ENCODE measurements at regions not wholly inside any gene's neighbourhood (a gene's known extent, or its start where the extent isn't known, plus 50 kb on each side); places are given as distances from the start of the nearest gene placed in this dataset.

DNA sequence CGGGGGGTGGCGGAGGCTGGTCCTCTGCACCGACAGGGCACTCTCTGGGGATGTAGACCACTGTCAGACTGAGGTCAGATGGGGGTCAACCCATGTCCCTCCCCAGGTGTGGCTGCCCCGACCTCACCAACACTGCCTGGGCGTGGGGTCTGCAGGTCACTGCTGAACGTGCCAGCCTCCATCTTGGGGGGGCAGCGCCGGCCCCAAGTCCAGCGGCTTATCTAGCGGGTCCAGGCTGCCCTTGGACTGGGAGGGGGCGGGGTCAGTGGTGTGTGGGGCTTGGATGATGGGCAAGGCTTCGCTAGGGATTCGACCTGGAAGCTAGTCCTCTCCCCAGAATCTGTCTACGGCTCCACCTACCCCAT lies 178.2 kb downstream of the IGLL1 start:
- no peaks in the 10 kb centered on the region for H3K36me3 ChIP-seq (ENCODE audit: control insufficient read depth, insufficient read depth, low read length)
- H3K27me3 ChIP-seq (ENCODE audit: control insufficient read depth, insufficient read depth, low read length), result no peaks in the 10 kb centered on the region
- TF ChIP-seq, protein P1, sequence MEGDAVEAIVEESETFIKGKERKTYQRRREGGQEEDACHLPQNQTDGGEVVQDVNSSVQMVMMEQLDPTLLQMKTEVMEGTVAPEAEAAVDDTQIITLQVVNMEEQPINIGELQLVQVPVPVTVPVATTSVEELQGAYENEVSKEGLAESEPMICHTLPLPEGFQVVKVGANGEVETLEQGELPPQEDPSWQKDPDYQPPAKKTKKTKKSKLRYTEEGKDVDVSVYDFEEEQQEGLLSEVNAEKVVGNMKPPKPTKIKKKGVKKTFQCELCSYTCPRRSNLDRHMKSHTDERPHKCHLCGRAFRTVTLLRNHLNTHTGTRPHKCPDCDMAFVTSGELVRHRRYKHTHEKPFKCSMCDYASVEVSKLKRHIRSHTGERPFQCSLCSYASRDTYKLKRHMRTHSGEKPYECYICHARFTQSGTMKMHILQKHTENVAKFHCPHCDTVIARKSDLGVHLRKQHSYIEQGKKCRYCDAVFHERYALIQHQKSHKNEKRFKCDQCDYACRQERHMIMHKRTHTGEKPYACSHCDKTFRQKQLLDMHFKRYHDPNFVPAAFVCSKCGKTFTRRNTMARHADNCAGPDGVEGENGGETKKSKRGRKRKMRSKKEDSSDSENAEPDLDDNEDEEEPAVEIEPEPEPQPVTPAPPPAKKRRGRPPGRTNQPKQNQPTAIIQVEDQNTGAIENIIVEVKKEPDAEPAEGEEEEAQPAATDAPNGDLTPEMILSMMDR (IDR thresholded peaks at IDR 0.05; ENCODE audit: insufficient read depth, low read length, poor library complexity, severe bottlenecking), result no peak
- DNase-seq (ENCODE audit: low read depth), result no peak
- H3K4me3 ChIP-seq (ENCODE audit: low read depth, low read length), result peak overlapping the region; percentile 35

DNA sequence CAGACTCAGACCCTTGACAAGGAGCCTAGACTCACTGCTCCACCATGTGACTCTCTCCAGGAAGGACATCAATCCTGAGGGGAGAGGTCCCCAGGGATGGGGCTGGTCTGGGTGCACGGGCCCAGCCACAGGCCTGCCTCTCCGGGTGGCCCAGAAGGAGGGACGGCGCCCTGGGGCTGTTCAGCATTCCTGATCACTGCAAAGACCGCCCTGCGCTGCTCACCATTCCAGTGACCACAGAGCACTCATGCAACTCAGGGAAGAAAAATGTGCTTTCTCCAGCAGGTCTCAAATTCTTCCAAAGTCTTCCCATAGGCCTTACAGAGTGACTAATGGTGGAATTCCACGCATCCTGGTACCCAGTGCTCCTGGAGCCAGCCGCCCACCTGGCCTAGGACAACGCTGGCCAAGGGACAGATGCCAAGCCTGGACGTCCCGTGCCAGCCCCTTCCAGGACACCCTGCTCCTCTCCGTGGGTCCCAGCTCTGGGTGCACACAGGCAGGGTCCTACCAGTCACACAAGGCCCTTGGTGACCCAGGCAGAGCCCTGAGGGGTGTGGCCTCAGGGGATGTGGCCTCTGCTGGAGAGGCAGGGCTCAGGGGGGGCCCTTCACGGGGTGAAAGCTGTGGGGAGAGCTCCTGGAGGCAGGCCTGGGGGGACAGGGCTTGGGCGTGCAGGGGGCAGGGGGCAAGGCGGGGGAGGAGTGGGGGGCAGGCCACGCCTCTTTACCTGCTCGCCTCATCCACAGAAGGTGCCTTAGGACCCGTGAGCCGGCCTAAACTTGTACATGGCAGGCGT lies 178.8 kb downstream of the IGLL1 start:
- Histone ChIP-seq H3K4me3 (ENCODE audit: low read depth, low read length) (peak overlapping the region; percentile 35), H3K36me3 (ENCODE audit: control insufficient read depth, insufficient read depth, low read length) (no peaks in the 10 kb centered on the region)
- DNase-seq (ENCODE audit: low read depth), result peak; percentile 56

DNA sequence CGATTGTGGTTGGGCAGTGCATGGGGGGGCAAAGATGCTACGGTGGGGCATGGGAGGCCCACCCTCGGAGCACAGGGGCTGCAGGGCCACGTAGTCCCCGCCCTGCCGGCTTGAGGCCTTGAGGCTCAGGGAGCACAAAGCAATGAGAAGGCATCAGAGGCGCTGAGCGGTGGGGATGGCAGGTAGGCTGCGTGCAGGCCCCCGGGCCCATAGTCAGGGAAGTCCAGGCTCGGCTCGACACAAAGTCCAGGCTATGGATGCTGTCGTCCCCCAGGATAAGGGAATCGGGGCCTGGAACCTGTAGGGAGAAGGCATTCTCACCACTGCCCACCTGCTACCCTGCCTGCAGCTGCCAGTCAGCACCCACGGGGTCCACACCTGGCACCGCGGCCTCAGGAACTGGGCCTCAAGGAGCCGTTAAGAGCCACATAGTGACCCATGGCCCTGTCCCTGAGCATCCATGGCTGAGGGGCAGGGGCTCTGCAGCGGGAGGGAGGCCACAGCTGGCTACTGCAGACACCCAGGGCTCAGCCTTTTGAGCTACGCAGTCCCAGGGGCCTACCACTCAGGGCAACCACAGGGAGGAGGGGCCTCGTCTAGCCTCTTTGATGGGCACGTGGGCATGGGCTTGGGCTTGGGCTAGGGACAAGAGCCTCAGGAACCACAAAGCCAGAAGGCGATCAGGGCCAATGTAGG lies 179.7 kb downstream of the IGLL1 start:
- H3K27me3 ChIP-seq (ENCODE audit: control insufficient read depth, insufficient read depth, low read length), result no peaks in the 10 kb centered on the region
- TF ChIP-seq, protein P1 (IDR thresholded peaks at IDR 0.05; ENCODE audit: insufficient read depth, low read length, poor library complexity, severe bottlenecking), result no peak

More for the DNA sequence above, 178.8 kb downstream of the IGLL1 start:
- TF ChIP-seq, protein P1 (IDR thresholded peaks at IDR 0.05; ENCODE audit: insufficient read depth, low read length, poor library complexity, severe bottlenecking), result no peak
- no peaks in the 10 kb centered on the region for H3K27me3 ChIP-seq (ENCODE audit: control insufficient read depth, insufficient read depth, low read length)

DNA sequence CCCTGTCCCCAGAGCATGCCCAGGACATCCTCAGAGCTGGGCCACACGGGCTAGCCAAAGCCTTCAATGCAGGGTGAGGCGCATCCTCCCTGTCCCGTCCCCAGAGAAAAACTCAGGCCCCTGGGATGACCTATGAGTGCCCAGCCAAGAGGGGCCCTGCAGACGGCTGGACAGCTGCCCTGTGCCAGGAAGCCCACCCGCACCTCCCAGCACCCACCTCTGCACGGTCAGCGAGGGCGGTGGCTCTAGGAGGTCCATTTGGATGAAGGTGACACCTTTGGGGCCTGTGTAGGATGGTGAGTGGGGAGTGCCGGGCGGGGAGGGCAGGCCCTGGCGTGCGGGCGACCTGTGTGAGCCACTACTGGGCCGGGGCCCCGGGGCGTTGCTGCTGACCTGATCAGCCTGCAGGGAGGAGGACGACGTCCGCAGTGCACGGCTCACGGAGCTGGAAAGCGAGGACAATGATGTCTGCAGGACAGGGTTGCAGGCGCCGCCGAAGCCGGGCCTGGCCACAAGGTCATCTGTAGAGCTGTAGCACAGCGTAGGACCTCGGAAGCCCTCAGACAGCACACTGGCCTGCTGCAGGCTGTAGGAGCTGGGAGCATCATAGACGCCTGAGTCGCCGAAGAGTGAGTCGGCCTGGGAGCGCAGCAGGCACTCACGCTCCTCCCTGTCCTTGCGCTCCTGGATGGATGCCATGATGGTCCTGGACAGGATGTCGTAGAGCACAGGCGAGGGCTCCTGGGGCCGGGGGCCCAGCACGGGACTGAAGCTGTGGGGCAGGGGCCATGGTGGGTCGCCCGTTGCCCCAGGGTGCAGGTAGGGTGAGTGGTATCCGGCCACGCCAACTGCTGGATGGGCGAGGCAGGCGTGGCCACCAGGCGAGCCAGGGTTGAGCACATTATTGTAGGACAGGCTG lies 180.5 kb downstream of the IGLL1 start:
- no peaks in the 10 kb centered on the region for H3K27me3 ChIP-seq (ENCODE audit: control insufficient read depth, insufficient read depth, low read length)
- H3K36me3 ChIP-seq (ENCODE audit: control insufficient read depth, insufficient read depth, low read length), result no peaks in the 10 kb centered on the region
- TF ChIP-seq, protein P1 (IDR thresholded peaks at IDR 0.05; ENCODE audit: insufficient read depth, low read length, poor library complexity, severe bottlenecking), result no peak
- DNase-seq (ENCODE audit: low read depth), result no peak
- H3K4me3 ChIP-seq (ENCODE audit: low read depth, low read length), result no peak overlapping the region

More for the DNA sequence above, 179.7 kb downstream of the IGLL1 start:
- Histone ChIP-seq H3K4me3 (ENCODE audit: low read depth, low read length) (no peak overlapping the region), H3K36me3 (ENCODE audit: control insufficient read depth, insufficient read depth, low read length) (no peaks in the 10 kb centered on the region)
- no peak for DNase-seq (ENCODE audit: low read depth)

DNA sequence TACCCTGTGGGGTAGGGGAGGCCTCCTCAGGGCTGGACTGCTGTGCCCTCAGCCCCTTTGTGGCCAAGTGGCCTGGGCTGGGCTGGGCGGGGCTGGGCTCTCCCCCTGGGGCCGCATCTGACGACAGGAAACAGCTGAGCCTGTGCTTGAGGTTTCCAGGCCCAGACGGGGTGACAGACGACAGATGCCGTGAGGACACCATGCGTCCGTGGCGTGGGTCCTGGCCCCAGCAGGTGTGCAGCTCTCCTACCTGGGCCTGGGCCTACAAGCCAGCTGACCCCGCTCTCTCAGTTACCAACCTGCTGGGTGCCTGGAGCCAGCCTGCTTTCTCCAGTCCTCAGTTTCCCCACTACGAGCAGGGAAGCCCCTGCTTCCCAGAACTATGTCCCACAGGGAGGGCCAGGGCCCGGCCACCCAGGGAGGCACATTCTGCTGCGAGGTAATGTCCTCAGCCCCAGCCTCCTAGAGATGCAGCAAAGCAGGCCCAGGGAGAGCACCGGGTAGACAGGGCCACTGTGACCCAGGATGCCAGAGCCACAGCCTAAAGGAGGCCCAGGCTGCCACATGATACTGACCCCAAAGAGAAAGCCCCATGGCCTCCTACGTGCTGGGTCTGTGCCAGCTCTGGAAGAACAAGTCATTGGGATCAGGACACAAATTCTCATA lies 181.3 kb downstream of the IGLL1 start:
- no peaks in the 10 kb centered on the region for H3K36me3 ChIP-seq (ENCODE audit: control insufficient read depth, insufficient read depth, low read length)
- H3K4me3 ChIP-seq (ENCODE audit: low read depth, low read length), result no peak overlapping the region
- no peaks in the 10 kb centered on the region for H3K27me3 ChIP-seq (ENCODE audit: control insufficient read depth, insufficient read depth, low read length)
- TF ChIP-seq, protein P1 (IDR thresholded peaks at IDR 0.05; ENCODE audit: insufficient read depth, low read length, poor library complexity, severe bottlenecking), result no peak
- no peak for DNase-seq (ENCODE audit: low read depth)

Measured in kidney epithelial cell (primary cell).